Smooth muscle cell (in vitro differentiated cells): ENCODE measurements at regions not wholly inside any gene's neighbourhood (a gene's known extent, or its start where the extent isn't known, plus 50 kb on each side); places are given as distances from the start of the nearest gene placed in this dataset.

ENCODE experiments used
- DNase-seq: peaks from one replicate; lab custom pipeline; 2025; ENCODE audit not compliant: unreplicated experiment; lab: John Stamatoyannopoulos, UW
- H2AFZ ChIP-seq: fragments of 200-600 bp; sonication (generic); 2 replicates; pipeline ENCODE4 v1.6.0; 2016; ENCODE audit warnings: antibody characterized with exemption, low read depth, mild to moderate bottlenecking
- H3F3A ChIP-seq: fragments of 200-600 bp; sonication (generic); 2 replicates; pipeline ENCODE4 v1.6.0; 2017; ENCODE audit warnings: antibody characterized with exemption, low read depth
- H3K27ac ChIP-seq: fragments of 200-600 bp; sonication (generic); 2 replicates; pipeline ENCODE4 v1.5.1; 2016; ENCODE audit warnings: low read depth, mild to moderate bottlenecking
- H3K27me3 ChIP-seq: fragments of 200-600 bp; sonication (generic); 2 replicates; pipeline ENCODE4 v1.6.1; 2016; ENCODE audit warnings: low read depth, mild to moderate bottlenecking
- H3K36me3 ChIP-seq: fragments of 200-600 bp; sonication (generic); 2 replicates; pipeline ENCODE4 v1.5.1; 2016; ENCODE audit warnings: low read depth
- H3K4me1 ChIP-seq: fragments of 200-600 bp; sonication (generic); 2 replicates; pipeline ENCODE4 v1.5.1; 2016; ENCODE audit warnings: low read depth
- H3K4me2 ChIP-seq: fragments of 200-600 bp; sonication (generic); 2 replicates; pipeline ENCODE4 v1.6.0; 2016; ENCODE audit warnings: mild to moderate bottlenecking
- H3K4me3 ChIP-seq: fragments of 200-600 bp; sonication (generic); 2 replicates; pipeline ENCODE4 v1.5.1; 2016; ENCODE audit warnings: mild to moderate bottlenecking
- H3K79me2 ChIP-seq: fragments of 200-600 bp; sonication (generic); 2 replicates; pipeline ENCODE4 v1.6.0; 2016; ENCODE audit warnings: low read depth, mild to moderate bottlenecking
- H3K9ac ChIP-seq: fragments of 200-600 bp; sonication (generic); 2 replicates; pipeline ENCODE4 v1.6.0; 2016; ENCODE audit warnings: low read depth
- H3K9me3 ChIP-seq: fragments of 200-600 bp; sonication (generic); replicated peaks from 2 replicates; pipeline ENCODE4 v1.5.1; 2016; ENCODE audit warnings: low read depth
- H4K20me1 ChIP-seq: fragments of 200-600 bp; sonication (generic); 2 replicates; pipeline ENCODE4 v1.6.0; 2016; ENCODE audit warnings: low read depth
- CTCF ChIP-seq: fragments of 200-600 bp; sonication (generic); IDR thresholded peaks from 2 replicates; pipeline ENCODE4 v1.5.1; 2017; ENCODE audit warnings: borderline replicate concordance, mild to moderate bottlenecking, antibody characterized with exemption; ENCODE audit not compliant: insufficient read depth, poor library complexity, severe bottlenecking
- WGBS: methylation state at CpG from one replicate; pipeline ENCODE4 v1.1.7; 2016; ENCODE audit warnings: low lambda C conversion rate; 5-methylcytosine and 5-hydroxymethylcytosine counted together

DNA sequence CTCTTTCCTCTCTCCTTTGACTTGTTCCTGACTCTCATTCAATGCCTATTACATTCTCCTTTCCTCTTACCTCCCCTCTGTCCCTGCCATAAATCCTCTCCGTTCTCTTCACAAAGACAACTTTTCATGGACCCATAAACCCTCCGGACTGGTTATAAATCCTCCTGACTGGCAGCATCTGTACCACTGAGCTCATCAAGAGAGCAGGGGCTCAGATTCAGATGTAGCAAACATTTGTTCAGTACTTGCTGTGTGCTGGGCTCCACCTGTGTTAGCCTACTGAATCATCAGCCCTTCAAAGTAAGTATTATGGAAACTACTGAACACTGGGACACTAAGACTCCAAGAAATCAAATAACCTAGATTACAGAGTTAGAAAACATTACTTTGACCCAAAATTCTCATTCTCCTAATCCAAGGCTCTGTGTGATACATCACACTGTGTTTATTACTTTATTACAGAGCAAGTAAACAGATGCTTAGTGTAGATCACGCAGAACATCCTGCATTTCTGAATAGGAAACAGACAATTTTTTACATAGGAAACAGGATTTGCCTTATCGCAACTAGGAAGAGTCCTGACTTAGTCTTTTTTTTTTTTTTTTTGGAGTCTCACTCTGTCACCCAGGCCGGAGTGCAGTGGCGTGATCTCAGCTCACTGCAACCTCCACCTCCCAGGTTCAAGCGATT lies 108.6 kb upstream of the PDE1C start:
- Histone ChIP-seq H2AFZ (no peak overlapping the region), H3K27me3 (peaks cover 3% of the 10 kb centered on the region), H3K4me2 (no peak overlapping the region), H3K4me1 (no peaks in the 10 kb centered on the region), H3K4me3 (no peak overlapping the region), H4K20me1 (no peaks in the 10 kb centered on the region), H3F3A (no peaks in the 10 kb centered on the region), H3K36me3 (no peaks in the 10 kb centered on the region), H3K79me2 (no peaks in the 10 kb centered on the region), H3K9ac (no peak overlapping the region), H3K9me3 (no peaks in the 10 kb centered on the region), H3K27ac (no peak overlapping the region)
- TF ChIP-seq CTCF = no peak
- WGBS = 88% methylated on average over 7 of the region's 7 CpGs
- no peak for DNase-seq

DNA sequence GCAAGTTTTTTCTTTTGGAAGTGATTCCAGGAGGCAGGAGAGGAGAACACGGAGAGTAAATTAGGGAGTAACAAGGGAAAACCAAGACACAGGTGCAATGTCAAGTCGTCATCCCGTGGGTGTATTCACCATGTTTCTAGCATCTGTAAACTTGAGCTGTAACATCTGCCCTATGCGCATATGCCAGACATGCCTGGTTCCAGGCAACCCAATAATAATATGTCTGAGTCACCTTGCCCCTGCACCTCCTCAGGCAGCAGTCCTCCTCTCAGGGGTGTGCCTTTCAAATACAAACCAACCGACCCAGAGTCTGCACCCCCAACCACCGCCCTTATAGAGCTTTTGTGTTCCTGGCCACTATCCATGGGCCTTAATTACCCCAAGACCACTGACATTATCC lies 107.0 kb upstream of the PDE1C start:
- Histone ChIP-seq H2AFZ (no peak overlapping the region), H3K36me3 (no peaks in the 10 kb centered on the region), H3K4me1 (no peaks in the 10 kb centered on the region), H3K4me2 (no peak overlapping the region), H3K79me2 (no peaks in the 10 kb centered on the region), H3F3A (no peaks in the 10 kb centered on the region), H3K9ac (no peak overlapping the region), H4K20me1 (no peaks in the 10 kb centered on the region), H3K27me3 (peaks cover 3% of the 10 kb centered on the region), H3K9me3 (no peaks in the 10 kb centered on the region), H3K4me3 (no peak overlapping the region), H3K27ac (no peak overlapping the region)
- 78% methylated on average over 6 of the region's 6 CpGs for WGBS
- DNase-seq = no peak
- no peak for TF ChIP-seq CTCF

- 92% methylated on average over 2 of the region's 2 CpGs for WGBS
These were observed 104.9 kb upstream of the PDE1C start for GRCh38 chr7:32175099-32175498.

More at GRCh38 chr7:32175099-32175498, 104.9 kb upstream of the PDE1C start:
- Histone ChIP-seq H3K9ac (no peak overlapping the region), H4K20me1 (no peaks in the 10 kb centered on the region), H2AFZ (no peak overlapping the region), H3K79me2 (no peaks in the 10 kb centered on the region), H3K4me1 (no peaks in the 10 kb centered on the region), H3F3A (no peaks in the 10 kb centered on the region), H3K9me3 (no peaks in the 10 kb centered on the region), H3K36me3 (no peaks in the 10 kb centered on the region), H3K4me2 (no peak overlapping the region), H3K27me3 (no peaks in the 10 kb centered on the region), H3K4me3 (no peak overlapping the region), H3K27ac (no peak overlapping the region)
- TF ChIP-seq CTCF = no peak
- DNase-seq = no peak
